ENCODE measurements at regions not wholly inside any gene's neighbourhood (a gene's known extent, or its start where the extent isn't known, plus 50 kb on each side); places are given as distances from the start of the nearest gene placed in this dataset.
A peak's percentile ranks its signal among the peaks of the same experiment; 100 is the strongest.
"Not testable (repeated sequence)": the region's sequence is repeated elsewhere in the genome, so short reads cannot be mapped to it uniquely, and the experiment has no call there.

DNA sequence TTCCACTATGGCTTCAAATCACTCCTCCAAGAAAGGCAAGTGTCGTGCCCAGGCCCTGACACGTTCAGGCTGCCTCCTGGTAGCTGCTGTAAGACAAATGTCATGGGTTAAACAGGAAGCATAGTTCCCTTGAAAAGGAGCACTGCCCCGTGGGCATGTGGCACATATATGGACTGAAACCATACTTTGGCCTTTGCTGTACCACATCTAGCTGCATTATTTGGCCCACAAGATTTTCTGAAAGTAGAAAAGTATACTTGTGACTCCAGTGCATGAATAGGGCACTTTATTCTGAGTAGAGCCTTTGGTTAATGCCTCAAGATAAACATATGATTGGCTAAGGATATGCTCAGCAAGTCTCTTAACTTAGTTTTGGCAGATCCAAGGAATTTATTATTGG lies 218.7 kb upstream of the EGLN3 start:
- no peak for DNase-seq

DNA sequence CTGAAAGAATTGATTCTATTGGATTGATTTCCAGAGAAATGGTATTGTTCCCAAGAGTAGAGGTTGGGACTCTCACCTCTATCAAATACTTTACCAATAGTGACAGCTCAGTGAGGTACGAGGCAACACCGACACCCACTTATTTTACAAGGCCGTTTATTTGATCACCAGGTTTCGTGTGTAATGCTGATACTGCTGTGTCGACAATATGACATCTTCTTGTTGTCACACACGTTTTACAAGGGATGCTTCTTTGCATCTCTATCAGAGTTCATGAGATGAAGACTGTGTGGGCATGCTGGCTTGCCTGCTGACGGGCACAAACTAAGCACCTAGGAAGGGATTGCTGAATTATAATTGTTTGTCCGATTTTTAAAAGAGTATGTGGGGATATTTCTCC lies 217.8 kb upstream of the EGLN3 start:
- DNase-seq = no peak

DNA sequence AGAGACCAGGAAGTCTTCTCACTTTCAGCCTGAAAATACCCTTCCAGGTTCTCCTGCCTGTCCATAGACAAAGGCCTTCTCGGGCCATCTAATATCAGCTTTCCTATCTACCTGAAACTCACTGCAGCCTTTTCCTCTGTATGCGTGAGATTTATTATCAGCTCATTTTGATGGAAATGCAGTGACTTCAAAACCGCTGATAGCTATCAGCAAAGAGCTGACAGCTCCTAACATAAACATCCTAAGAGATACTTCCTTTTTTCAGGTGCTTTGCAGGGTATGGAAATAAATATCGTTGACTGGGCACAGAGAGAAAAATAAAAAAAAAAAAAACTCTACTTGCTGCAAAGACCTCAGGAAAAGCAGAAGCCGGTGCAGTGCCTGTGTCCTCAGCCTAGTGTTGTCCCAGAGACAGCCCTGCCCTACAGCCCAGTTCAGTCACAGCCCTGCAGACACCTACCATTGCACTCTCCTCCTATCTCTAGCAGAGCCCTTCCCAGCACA lies 215.0 kb upstream of the EGLN3 start:
- DNase-seq = no peak

DNA sequence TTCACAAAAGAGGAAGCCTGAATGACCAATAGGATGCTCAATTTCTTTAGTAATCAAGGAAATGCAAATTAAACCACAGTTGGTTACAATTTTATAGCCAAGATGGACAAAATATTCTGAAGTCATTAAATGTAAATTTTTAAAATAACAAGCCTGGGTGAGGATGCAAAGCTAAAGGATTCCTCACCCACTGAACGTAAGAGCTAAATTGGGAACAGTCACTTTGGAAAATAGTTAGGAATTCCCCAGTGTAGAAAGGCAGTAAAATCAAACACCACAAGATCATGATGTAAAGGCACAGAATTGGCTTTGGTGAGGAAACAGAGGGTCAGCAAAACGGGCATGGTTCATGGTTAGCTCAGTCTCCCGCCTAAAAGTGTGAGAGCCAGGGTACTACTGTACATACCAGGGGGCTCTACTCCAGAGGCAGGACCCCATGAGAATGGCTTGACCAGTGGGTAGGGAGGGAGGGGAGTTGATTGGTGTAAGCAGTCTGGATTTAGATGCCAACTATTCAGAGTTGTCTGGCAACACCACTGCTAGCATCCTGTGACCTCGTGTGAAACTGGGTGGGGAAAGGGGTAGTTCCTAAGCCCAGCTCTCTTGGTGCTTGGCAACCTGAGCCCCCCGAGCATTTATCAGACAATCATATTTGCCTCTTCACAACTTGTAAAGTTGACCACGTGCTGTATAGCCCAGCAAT lies 213.4 kb upstream of the EGLN3 start:
- no peak for DNase-seq

DNA sequence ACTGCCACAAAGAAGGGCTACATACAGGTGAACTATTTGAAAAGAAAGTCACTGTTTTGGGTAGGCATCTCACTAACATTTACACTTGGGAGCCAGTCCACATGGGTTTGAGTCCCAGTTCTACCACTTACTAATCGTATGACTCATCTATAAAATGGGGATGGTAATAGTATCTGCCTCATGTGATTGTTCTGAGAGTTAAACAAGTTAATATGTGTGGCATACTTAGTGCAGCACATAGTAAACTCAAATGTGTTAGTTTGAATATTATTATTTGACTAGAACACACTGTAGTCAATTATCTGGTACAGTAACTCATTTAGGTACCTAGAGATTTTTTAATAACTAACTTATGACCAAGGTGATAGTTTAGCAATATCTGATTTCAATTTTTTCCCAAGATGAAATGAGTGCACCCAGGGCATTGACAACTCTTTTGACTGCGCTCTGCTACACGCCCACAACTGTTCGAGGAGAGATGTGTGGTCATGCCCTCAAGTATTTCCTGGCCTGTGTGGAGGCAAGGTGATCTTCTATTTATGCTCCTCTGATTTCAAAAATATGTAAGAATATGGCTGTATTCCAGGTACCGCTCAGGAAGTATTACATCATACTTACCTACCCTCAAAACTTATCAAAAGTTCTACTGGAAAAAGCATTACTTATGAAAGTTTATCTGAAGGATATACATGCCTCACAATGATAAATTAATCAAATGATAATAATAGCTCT lies 210.6 kb upstream of the EGLN3 start:
- no peak for DNase-seq

DNA sequence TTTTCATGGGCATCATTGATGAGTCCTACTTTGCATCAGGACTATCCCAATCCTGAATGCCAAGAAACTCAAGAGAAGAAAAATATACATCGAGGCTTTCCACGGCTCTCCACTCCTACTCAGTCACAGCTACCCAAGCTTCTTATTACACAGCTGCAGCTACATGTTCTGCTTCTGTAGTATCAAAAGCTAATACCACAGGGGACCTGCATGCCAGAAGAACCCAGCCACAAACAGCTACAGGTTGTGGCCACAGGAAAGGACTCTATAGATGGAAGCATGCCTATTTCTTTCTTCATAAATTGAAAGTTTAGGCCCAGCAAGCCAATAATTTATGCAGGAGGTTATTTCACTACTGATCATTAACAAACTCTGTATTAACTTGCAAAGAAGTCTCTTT lies 209.7 kb upstream of the EGLN3 start:
- no peak for DNase-seq

DNA sequence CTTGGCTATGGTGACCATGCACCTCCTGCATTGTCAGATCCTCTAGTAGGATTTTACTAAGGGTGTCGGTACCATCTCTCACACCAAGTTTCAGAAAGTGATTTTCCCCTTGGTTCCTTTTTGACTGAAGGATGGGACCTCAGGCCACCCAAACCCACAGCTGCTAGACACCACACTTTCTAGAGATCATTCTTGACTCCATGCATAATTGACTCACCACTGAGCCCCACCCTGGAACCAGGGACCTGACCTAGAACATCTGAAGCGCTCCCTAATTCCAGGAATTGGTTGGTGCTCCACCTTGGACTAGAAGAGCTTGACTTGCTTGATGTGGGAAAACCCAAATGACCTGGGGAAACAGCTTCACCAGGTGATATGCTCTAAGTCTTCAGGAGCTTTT lies 206.8 kb upstream of the EGLN3 start:
- no peak for DNase-seq

DNA sequence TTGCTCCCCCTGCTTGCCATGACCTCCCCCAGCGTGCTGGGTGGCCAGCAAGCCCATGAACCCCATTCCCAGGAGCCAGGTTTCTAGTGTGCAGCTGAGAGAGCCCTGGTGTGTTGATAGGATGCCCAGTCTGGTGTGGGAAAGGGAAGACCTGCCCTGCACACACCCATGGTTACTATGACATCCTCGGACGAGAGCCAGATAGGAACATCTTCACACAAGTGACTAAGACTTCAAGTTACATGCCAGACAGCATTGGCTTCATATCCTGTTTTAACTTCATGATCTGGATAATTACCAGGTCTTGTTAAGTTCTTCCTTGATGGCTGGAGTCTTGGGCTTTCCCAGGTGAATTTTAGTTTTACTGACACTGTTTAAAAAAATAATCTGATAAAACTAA lies 196.6 kb upstream of the EGLN3 start:
- DNase-seq = no peak

DNA sequence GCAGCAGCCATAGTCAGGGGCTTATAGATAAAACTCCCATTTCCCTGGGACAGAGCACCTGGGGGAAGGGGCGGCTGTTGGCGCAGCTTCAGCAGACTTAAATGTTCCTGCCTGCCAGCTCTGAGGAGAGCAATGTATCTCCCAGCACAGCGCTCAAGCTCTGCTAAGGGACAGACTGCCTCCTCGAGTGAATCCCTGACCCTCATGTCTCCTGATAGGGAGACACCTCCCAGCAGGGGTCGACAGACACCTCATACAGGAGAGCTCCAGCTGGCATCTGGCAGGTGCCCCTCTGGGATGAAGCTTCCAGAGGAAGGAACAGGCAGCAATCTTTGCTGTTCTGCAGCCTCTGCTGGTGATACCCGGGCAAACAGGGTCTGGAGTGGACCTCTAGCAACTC lies 189.3 kb upstream of the EGLN3 start:
- DNase-seq = not testable (repeated sequence)

DNA sequence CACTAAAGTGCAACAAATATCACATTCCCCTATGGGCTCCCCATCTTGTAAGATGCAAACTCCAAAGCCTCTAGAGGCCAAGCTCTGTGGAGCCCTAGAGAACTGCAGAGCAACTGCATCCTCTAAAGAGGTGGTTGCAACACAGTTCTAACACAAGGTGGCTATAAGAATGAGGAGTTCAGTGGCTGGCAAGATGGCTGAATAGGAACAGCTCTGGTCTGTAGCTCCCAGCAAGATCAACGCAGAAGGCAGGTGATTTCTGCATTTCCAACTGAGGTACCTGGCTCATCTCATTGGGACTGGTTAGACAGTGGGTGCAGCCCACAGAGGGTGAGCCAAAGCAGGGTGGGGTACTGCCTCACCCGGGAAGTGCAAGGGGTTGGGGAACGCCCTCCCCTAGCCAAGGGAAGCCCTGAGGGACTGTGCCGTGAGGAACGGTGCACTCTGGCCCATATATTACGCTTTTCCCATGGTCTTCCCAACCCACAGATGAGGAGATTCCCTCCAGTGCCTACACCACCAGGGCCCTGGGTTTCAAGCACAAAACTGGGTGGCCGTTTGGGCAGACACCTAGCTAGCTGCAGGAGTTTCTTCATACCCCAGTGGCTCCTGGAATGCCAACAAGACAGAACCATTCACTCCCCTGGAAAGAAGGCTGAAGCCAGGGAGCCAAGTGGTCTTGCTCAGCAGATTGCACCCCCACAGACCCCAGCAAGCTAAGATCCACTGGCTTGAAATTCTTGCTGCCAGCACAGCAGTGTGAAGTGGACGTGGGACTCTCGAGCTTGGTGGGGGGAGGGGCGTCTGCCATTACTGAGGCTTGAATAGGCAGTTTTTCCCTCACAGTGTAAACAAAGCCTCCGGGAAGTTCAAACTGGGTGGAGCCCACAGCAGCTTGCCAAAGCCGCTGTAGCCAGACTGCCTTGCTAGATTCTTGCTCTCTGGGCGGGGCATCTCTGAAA lies 188.6 kb upstream of the EGLN3 start:
- peak; percentile 69 for DNase-seq

DNA sequence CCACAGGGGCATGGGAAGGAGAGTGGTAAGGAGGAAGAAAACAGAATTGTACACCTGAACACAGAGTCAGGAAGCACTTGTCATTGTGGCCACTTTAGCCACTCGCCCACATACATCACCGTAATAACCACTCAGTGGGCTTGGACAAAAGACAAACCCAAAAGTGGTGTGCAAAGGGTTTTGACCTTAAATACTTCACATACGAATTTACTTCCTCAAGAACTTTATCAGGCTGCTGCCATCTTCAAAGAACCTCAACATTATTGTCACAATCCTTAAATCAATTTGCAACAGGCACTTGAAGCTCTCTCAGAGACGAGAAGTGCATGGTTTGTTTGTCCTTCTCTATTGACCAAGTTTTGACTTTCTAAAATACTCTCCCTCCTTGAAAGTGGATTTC lies 187.3 kb upstream of the EGLN3 start:
- DNase-seq = no peak

DNA sequence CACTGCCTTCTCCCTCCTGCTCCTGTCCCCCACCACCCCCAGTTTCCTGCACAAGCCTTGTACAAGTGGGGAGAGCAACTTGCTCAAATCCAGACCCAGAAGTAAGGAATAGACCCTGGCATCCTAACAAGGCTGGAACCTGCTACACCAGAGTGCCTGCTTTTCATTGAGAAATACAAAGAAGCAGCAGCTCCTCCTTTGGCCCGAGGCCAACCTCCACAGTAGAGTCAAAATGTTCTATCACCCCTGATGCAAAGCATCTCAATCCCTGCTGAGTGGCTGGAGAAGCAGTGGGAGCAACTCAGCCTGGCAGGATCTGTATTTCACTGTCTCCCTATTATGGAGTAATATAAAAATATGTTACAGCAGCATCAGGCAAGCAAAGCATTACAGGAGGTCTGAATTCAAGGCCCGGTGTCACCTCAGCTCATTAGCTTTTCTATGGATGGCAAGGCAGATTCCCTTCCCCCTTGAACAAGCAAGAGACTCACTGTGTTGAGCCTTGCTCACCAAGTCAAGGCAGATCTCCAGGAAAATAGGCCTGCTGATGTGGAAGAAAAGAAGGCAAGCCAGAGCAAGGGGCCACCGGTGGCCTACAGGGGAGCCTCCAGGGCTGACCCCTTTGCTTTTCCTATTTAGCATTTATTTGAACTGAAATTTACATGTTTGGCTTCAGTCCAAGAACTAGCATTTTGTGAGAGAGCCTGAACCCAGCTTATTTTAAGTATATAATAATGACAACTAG lies 186.3 kb upstream of the EGLN3 start:
- DNase-seq = no peak

DNA sequence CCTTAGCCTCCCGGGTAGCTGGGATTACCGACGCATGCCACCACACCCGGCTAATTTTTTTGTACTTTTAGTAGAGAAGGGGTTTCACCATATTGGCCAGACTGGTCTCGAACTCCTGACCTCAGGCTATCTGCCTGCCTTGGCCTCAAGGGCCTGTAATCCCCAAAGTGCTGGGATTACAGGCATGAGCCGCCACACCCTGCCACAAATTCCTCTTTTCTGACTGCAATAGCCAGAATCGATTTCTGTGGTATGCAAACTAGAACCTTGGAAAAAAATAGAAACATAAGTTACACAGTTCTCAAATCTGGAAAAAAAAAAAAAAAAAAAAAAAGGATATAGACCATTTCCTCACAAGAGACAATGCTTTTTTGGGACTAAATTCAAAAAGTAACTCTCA lies 184.6 kb upstream of the EGLN3 start:
- DNase-seq = no peak

DNA sequence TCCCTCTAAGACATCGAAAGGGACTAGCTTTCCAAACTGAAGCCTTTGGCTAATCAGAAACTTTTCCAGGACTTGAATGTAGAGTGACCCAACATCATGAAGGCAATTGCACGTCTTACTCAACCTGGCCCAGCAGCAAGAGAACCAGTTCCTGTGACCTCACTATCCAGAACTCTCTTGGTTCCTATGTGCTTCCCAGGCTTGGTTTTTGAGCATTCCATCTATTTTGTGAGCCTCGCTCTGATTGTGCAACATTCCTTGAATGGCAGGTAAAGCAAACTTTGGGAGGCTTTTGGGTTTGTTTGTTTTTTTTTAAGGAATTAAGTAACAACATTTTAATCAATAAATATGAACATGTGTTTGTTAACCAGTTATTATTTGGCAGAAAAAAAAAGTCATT lies 183.6 kb upstream of the EGLN3 start:
- no peak for DNase-seq

DNA sequence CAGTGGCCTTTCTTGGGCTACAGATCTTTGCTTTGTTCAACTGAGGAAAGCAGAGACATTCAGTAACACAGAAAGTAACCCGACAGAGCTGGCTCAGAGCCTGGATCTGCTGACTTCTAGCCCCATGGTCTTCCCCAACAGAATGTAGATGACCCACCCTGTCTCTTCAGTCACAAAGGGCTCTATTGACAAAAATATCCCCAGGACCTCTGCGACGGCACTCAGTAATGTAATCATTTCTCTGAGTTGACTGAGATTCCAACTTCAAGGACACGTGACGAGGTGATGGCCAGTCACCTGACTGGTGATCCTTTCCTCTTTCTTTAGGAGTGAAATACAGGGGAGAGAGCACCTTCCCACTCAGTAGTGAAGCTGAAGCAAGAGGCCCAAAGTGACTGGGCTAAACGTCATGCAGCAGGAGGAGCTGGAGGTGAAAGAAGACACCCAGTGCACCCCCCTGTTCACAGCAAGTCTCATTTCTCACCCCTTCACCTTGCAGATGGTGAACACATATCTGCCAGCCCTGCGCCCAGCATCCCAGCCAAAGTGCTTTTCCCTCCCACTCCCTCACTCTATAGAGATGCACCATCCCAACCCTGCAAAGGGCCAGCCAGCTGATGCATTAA lies 179.2 kb upstream of the EGLN3 start:
- DNase-seq = no peak

DNA sequence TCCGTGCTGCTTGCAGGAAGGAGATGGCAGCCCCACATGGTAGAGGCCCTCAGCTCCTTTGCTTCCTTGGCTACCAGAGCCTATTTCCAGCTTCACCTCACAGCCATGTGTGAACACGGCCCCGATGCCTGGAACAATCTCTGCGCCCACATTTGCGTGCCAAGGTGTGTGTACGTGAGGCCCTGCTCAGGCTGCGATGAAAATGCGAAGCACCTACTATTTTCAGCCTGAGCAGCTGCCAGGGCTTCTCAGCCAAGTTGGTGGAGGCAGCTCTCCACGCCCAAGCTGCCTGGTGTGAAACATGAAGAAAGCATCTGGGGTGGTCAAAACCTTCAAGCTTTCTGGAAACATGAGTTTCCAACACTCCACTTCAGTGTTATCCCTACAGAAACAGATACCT lies 177.8 kb upstream of the EGLN3 start:
- DNase-seq = no peak

DNA sequence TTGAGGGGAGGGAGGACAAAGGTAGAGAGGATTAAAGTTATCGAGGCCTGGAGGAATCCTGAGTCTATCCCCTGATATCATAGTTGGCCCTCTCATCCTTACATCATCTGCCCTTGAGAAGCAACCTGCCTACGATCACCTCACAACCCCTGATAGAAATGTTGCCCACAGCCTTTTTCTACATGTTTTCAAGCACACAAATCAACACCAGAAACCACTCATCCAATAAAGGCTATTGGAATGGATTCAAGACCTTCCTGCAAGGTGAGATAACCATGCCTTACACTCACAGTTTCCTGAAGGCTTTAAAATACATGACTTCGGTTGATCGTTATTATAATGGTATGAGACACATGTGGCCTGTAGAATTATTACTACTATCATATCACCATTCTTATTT lies 175.7 kb upstream of the EGLN3 start:
- DNase-seq = no peak

DNA sequence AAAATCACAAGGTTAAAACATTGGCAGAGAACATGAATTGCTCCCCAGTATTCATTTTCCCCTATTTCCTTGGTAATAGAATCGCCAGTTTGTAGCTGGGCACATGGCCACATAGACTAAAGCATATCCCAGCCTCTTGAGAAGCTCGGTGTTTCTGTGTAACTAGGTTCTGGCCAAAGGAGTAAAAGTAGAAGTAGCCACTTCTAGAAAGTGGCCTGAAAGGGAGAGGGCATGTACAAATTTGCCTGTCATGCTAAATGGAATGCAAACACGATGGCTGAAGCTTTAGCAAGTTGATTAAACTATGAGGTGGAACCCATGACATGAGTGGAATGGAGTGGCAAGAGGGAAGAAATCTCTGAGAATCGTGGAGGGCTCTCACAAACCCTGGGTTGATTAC lies 173.7 kb upstream of the EGLN3 start:
- no peak for DNase-seq

DNA sequence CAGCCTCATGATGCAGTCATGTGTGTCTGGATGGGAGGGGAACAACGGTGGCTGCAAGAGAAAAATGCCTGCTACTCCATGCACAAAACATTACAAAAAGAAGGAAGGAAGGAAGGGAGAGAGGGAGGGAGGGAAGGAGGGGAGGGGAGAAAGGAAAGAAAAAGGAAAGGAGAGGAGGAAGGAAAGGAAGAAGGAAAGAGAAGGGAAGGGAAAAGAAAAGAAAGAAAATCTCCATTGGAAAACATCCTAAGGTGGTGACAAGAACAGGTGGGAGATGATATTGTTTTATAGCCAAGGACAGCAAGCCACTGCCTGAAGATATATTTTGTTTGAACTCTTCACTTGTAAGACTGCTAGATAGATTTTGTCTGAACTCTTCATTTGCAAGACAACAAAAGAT lies 171.8 kb upstream of the EGLN3 start:
- DNase-seq = no peak

DNA sequence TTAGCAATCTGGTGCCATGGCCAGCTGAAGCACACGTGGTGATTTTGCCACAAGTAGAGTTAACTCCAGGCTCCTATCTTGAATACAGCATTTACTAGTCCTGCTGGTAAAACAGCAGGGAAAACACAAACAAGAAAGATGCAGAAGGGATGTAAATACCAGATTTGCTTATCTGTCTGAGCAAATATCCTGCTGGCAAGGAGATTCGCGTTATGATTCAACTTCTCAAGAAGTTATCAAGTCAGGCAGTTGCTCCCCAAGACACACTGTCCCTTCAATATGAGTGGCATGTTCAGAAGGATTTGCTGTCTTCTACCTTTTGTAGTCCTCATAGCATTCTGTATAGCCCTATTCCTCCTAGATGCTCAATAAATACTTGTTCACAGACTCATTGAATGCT lies 171.2 kb upstream of the EGLN3 start:
- no peak for DNase-seq

DNA sequence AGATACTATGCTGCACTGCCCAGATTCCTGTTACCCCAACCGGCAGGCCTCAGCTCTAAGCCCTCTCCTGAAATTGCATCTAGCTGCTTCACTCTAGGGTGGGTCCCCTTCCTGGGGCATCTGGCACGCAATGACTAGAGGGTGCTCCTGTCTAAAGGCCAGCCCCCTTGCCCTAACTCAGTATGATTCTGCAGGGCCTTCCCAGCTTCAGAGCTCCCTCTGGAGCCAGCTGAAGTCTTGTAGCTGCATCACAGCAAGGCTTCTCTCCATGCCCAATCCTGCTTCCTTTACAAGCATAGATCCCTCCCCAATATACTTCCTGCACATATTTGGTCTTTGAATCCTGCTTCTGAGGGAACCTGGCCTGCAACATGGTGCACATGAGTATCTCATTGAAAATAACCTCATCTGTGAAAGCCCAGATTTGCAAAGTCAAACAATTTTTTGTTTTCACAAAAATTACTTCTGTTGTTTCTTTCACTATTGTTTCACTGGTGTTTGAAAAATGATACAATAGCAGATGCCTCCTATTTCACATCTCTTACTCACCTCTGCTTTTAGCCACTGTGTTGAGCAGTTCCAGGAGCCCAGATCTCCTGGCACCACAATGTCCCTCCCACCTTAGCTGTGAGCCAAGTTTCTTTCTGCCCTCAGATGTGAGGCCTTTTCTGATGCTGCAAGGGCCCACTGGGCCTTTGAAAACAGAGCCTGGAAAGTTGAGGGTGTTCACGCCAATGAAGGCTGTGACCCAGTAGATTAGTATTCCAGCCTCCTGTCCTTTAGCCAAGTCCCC lies 169.5 kb upstream of the EGLN3 start:
- DNase-seq = no peak
